ENCODE measurements at regions not wholly inside any gene's neighbourhood (a gene's known extent, or its start where the extent isn't known, plus 50 kb on each side); places are given as distances from the start of the nearest gene placed in this dataset.

DNA sequence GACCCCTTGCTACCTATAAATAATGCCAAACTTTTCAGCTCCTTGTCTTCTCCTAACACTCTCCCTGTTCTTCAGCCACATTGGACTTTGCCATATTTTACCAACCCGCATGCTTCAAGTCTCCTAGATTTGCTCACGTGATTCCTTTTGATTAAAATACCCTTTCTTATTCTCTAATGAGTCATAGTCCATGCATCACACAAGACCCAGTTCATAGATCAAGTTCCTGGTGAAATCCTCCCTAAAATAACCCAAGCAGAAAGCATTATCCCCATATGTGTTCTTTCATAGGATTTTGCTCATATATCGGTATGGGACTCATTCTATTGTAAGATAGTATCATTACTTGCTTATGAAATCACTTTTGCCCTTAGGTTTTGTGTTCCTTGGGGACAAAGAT lies 108.9 kb upstream of the STXBP5 start:
- DNase-seq, result no peak

DNA sequence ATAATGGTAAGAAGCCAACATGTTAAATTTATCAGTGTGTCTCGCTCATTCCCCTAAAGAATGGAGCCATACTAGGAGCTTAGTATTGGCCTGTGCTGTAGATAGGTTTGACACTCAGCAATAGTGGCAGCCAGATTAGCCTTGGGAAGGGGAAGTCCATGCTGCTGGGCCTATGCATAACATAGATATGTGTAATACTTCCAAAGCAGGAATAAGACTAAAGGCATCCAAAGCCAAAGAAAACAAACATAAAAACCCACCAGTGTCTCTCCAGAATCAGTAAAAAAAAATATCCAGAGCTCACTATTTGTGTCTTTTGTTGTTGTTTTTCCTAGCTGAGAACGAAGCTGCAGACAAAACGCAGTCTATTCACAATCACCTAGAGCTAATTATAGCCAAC lies 104.2 kb upstream of the STXBP5 start:
- DNase-seq, result peak; percentile 22

DNA sequence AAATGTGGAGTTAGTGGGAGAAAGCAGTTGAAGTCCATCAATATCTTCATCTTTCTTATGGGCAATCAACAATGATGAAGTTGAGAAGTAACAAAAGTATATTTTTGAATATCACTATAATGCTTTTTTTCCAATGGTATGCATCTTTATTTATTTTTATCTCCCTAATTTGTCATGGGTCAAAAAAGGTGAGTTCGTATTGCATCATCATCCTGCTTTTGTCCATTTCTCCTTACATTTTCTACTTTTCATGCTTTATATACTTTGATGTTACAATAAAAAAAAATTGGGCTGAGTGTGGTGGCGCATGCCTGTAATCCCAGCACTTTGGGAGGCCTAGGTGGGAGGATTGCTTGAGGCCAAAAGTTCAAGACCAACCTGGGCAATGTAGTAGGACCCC lies 101.2 kb upstream of the STXBP5 start:
- no peak for DNase-seq

DNA sequence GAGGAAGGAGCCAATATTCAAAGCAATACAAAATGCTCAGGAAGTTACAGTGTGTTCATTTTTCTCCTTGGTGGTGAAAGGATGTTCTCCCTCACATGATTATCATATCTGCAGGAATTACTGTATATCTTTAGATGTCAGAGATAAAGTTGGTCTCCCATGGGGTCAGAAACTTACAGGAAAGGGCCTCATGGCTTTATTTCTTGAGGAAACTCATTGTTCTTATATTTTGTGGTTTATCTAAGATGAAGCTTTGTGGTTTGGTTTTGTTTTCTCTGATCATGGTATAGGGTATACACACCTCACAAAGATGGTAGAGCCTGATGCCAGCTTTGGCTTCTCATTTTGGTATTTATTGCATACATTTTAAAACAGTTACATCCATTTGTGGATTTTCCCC lies 100.5 kb upstream of the STXBP5 start:
- DNase-seq, result no peak

DNA sequence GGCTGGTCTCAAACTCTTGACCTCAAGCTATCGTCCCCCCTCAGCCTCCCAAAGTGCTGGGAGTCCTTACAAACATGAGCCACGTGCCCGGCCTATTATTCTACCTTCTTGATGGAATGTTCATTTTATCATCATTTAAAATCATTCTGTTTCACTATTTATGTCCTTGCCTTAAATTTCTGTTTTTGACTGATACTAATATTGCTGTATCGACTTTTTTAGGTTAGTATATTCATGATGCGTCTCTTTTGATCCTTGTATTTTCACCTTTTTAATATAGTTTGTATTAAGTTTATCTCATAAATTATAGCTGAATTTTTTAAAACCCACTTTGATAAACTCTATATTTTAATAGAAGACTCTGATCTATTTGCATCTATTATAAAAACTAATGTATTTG lies 98.4 kb upstream of the STXBP5 start:
- DNase-seq, result no peak

DNA sequence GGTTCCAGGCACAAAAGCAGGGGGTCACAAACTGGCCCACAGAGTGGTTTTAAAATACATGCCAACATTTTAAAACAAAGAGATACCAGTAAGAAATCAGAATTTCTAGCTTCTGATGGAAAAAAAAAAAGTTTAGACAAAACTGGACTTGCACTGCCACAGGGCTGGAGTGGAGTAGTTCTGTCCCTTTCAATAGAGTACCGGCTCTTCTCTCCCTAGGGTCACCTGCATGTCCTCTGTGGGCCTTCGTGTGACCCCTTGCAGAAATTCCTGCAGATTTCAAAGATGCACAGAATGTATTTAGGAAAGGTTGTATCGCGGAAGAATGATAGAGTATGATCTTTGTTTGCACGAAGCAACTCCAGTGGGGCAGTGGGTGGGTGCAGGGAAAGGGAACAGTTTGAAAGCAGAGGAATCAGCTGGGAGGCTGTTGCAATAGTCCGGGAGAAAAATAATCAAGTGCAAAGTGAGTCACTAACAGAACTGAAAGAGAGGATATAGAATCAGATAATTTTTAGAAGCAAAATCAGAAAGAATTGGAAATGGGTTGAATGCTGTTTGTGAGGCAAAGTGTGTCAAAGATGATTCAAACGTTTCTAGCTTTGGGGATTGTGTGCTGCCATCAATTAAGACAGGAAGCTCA lies 97.3 kb upstream of the STXBP5 start:
- no peak for DNase-seq

DNA sequence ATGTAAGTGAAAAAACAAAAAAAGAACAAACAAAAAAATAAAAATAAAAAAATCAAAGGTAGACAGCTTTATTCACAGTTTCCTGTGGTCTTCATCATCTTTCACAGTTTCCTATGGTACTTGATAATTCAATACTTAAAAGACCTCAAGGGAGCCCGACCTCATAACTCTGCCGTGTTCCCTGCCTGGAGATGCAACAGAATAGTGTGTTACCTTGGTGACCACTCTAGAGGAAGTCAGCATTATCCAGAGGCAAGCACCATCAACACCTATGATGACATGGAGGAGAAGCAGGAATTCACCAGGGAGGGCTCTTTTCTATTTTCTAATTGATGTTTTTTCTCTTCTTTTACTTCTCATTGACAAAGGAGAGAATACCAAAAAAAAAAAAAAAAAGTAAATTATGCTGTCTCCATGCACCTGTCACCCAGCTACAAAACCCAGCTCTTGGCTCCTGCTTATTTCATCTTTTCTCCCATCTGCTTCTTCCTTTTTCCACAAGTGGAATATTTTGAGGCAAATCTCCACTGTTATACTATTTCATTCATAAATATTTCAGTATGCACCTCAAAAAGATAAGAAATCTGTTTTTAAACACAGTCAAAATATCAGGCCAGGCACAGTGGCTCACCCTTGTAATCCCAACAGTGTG lies 95.8 kb upstream of the STXBP5 start:
- DNase-seq, result no peak

DNA sequence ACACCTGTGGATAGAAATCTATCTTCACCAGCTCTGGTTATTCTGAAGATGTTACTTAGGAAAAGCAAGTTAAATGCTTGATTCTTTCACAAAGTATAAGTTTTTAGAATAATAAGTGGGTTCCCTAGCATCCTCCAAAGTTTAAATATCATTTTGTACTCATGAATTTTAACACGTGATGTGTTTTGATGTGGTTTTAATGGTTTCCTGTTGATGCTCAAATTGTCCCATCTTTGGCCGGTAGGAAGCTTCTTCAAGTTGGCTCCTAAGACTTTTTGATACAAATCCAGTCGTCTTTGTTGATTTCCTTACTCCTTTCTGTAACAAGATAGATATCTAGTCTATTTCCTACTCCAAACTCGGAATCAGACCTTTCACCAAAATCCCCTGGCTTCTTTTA lies 94.5 kb upstream of the STXBP5 start:
- no peak for DNase-seq

DNA sequence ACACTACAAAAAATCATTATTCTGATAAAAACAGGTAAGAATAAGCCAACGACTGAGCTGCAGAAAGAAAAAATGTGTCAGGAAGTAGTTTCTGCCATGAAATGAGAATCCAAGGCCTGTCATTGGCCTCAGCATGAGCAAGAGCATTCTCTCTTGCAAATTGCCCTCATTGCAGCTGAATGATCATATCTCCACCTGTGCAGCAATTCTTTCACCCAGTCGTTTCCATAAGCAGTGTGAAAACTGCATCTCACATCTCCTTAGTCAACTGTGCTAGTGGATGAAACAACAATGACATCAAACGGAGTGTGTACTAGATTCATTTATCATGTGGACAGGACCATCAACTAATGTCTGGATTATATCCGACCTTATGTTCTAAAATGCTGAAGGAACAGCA lies 88.2 kb upstream of the STXBP5 start:
- DNase-seq, result no peak

DNA sequence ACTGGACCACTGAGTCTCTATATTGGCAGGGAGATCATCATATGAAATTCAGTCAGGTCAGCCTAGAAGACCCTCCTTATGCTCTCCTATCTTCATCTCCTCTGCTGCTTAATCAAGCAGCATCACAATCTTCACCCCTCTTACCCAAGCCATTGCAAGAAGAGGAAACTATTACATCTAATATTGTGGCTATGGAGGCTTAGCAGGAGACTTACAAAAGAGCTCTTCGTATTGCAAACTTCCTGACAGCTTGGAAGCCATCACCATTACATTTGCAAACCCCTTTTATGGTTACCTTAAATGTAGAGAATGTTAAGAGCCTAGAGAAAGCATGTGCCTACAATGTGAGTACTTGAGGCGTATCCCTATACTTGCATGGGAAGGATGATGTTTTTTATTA lies 87.2 kb upstream of the STXBP5 start:
- DNase-seq, result no peak

DNA sequence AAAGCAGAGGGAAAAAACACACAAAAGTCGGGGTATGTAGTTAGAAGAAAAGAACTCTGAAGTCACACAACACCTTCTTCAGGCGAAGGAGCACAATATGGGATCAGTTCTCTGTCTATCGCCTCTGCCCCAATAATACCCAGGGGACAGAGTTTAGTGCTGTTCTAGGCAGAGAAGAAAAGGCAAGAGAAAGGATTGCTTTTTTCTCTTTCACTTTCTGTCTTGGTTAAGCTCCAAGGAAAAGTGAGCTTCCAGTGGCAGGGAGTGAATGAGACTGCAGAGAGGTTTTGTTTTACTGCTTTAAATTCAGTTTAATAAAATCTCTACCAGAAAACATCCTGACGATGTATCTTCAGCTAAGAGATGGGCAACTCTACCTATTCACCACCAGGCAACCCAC lies 86.6 kb upstream of the STXBP5 start:
- DNase-seq, result no peak

DNA sequence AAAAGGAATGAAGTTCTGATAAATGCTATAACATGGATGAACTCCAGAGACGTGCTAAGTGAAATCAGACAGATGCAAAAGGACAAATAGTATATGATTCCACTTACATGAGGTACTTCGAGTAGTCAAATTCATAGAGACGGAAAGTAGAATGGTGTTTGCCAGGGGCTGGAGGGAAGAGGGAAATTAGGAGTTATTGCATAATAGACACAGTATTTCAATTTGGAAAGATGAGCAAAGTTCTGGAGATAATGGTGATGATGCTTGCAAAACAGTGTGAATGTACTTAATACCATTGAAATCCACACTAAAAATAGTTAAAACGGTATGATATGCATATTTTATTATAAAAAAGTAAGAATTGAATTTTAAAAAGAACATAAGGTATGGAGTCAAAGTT lies 84.9 kb upstream of the STXBP5 start:
- no peak for DNase-seq

DNA sequence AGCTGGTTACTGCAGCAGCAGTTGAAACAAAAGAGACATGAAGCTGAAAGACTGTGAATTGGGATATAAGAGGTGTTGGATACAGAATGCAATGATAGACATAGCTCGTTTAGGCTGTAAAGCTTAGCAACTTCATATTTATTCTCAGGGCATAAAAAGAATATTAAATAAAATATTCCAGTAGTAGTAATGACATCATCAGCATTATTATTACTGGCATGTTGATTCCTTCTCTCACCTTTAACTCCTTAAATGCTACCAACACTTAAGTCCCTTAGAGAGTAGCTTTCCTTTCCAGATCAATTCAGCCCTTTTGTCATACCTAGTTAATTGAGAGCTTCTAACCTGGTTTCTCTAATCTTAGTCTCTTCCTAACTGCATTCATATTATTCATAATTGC lies 81.4 kb upstream of the STXBP5 start:
- DNase-seq, result no peak

DNA sequence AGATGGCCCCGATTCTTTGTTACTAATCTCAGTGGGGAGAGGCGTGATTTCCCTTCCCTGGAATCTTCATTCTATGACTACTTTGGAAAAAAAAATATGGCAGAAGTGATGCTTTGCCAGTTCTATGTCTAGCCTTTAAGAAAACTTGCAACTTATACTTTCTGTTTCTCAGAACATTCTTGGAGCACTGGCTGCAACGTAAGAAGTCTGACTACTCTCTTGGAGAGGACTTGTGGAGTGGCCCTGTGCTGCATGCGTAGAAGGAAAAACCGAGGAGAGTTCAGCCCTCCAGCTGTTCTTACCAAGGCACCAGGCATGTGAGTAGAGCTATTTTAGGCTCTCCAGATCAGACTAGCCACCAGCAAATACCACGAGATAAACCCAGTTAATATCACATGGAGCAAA lies 77.6 kb upstream of the STXBP5 start:
- DNase-seq, result no peak

DNA sequence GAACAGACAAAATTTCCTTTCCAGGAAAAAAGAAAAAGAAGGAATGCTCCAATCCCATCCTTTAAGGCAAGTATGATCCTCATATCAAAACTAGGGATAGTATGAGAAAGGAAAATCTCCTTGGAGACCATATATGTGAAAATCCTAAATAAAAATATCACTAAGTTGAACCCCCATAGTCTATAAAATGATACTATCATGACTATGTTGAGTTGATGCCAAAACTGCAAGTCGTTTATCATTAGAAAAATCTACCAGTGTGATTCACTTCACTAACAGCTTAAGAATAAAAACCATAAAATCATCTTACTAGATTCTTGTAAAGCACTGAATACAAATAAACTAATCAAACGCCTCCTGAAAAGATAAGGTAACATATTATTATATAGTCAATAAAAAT lies 76.6 kb upstream of the STXBP5 start:
- no peak for DNase-seq

DNA sequence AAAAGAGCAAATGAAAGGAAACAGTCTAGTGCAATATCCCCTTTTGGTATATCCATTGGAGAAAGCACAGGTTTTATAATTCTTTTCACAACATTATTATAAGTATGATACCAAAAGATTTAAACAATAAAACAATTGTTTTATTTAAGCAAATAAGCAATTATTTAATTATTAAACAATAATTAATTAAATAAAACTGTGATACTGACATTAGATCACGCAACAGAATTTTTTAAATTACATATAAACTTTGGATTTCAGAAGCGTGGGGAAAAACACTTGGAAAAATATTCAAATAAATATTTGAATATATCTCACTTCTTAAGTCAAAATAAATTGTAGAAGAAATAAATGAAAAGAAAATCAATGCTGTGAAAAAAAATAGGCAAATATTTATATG lies 76.2 kb upstream of the STXBP5 start:
- DNase-seq, result no peak

DNA sequence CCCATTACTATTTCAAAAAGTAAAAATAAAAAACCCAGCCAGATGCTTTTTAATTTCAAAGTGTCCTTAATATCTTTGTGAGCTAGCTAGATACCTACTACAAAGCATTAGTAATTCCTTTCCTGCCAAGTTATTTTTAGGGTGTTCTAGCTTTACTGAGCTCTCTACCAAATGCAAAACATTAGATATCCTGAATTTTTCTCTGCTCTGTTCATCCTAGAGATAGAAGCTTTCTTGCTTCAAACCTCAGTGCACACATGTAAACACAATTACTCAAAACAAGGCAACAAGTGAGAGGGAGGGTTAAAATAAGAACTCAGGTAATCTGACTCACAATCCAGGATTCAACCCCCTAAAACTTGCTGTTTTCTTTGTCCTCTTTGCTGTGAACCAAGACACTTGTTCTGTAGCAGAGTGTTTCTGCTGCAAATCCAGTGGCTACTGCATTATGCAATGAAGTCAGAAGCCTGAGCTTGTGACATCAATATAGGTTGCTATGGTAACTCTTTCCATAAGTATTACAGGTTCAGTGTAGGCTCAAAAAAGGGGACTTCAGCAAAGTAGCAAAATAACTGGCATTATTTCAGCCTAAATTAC lies 72.6 kb upstream of the STXBP5 start:
- DNase-seq, result peak; percentile 17

DNA sequence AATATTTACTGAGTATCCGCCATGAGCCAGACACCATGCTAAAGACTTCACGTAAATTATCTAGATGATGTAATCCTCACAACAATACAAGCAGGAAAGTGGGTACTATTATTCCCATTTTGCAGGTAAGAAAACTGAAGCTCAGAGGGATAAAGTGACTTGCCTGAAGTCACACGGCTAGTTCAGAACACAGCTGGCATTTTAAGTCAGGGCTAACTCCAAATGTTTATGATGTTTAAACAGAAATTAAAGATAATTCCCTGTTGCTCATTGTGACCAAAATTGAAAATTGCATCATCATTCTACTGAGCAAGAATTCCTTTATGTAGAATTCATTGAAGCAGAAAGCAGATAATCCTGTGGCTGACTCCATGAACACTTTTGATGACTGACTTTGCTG lies 71.3 kb upstream of the STXBP5 start:
- peak; percentile 56 for DNase-seq

DNA sequence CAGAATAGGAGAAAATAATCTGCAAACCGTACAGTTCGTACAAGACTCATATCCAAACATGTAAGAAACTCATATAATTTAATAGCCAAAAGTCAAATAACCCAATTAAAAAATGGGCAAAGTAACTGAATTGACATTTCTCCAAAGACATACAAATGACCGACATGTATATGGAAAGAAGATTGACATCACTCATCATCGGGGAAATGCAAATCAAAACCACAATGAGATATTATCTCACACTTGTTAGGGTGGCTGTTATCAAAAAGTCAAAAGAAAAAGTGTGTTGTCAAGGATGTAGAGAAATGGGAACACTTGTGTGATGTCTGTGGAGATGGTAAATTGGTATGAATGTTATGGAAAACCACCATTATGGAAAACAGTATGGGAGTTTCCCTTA lies 70.5 kb upstream of the STXBP5 start:
- no peak for DNase-seq

DNA sequence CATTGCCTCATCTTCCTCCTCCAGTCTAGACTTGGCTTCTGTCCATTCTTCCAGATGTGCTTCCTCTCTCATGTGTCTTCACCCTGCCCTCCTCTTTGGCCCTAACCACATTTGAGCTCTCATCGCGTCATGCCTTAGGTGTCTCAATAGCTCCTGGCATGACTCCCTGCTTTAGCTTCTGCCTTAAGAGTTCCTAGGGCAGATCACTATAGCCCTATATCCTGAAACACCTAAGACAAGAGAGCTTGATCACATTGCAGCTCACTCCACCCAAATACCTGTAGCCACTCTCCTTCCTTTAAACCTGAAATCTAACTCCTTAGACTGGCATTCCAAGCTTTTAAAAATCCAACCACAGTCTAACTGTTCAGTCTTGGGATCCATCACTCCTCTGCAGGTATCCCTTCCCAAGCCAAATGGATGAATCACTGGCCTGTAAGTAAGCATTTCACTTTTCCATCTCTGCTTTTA lies 69.0 kb upstream of the STXBP5 start:
- DNase-seq, result peak; percentile 10

DNA sequence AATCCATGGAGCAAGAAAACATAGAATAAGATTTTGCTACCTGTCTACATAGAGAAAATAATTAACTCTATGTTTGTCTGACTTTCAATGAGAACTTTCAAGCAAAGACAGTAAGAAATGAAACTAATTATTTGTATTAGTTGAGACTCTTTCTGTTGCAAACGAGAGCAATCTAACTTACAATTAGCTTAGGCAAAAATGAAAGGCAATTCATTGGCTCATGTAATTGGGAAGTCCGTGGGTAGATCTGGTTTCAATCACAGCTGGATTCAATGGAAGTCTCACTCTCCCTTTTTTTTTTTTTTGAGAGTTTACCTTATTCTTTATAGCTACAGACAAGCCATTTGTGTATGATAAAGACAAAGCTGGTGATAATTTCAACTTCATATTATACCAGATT lies 68.2 kb upstream of the STXBP5 start:
- DNase-seq, result no peak

DNA sequence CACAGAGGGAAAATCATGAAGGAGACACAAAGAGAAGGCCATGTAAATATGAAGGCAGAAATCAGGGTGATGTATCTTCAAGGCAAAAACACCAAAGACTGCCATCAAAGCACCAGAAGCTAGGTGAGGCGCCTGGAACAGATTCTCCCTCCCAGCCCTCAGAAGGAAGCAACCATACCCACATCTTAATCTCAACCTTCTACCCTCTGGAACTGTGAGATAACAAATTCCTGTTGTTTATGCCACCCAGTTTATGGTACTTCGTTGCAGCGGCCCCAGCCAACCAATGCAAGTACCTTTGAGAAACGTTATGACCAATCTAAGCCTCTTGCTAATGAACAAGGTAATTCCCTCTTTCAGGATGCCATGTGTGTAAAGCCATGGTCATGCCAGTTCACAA lies 66.2 kb upstream of the STXBP5 start:
- no peak for DNase-seq

DNA sequence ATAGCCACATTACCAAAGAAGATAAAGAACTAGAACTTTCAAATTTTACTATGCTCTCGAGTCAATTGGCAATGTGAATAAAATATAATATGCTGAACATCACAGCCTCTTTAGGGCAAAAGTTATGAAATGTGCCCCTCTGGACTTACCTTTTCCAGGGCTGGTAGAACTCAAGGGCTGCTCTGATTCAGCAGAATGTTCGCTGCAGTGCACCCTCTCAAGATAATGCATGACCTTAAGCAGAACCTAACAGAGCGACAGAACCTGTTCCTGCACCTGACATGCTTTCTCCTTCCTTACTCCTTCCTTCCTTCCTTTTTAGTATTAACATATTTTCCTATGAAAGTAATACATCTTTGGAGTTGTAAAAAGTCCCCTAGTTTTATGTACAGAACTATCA lies 65.4 kb upstream of the STXBP5 start:
- no peak for DNase-seq

DNA sequence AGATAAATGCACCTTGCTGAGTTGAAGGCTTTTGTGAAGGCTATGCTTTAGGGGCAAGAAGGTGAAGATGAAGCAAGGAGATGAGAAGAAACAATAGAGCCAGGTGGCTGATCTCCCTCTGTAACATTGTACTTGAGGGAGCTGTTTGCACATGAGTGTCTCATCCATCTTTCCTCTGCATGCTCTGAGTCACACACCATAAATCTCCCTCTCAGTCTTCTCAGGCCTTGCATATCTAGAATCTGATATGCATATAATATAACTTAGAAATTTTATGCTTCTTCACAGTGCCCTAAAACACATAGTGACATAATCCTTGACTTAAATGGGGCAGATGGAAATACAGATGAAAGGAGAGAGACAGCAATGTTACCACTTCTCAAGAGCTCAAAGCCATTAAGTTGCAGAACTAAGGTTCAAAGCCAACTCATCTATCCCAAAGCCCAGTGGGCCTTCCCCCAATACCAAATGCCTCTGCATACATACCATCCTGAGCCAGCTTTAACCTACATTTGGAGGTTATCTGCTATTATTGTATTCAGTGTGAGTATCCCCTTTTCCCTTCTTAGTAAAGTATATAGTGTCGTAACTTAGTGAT lies 62.4 kb upstream of the STXBP5 start:
- DNase-seq, result peak; percentile 52

Data from kidney glomerular epithelial cell (primary cell).